C4-2B (cell line): ENCODE measurements at regions not wholly inside any gene's neighbourhood (a gene's known extent, or its start where the extent isn't known, plus 50 kb on each side); places are given as distances from the start of the nearest gene placed in this dataset.

ENCODE experiments used
- CTCF ChIP-seq: fragments of 450-650 bp; conservative IDR thresholded peaks from 2 replicates; pipeline ENCODE4 v1.5.1; 2017; ENCODE audit warnings: mild to moderate bottlenecking
- ZFX ChIP-seq: fragments of 450-650 bp; IDR thresholded peaks from 2 replicates; pipeline ENCODE4 v1.6.1; 2017

DNA sequence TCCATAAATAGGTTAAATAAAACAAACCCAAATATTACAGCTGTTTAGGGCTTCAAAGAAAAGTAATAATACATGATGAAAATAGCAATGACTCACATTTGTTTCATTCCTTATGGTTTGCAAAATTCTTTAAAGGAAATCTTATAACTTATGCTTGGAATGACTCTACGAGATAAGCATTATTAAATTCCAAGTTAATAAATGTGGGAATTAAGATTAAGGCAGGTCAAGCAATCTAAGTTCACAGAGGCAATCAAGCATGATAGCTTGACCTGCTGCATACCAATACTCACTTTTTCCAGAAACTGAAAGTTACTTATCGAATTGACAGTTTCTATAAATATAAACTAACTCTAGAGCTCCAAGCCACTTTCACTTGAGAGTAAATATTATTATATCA lies 1002.9 kb upstream of the SEL1L start:
- TF ChIP-seq CTCF, result no peak
- TF ChIP-seq ZFX, result no peak
